ENCODE measurements at regions not wholly inside any gene's neighbourhood (a gene's known extent, or its start where the extent isn't known, plus 50 kb on each side); places are given as distances from the start of the nearest gene placed in this dataset.

GRCh38 chr20:21780528-21780927, 75.1 kb downstream of the PAX1 start:
- no peak for DNase-seq (ENCODE audit: low read depth, low spot score)

Measured in ELF-1 (cell line).